Transverse colon (tissue), 3 donors: ENCODE measurements at regions not wholly inside any gene's neighbourhood (a gene's known extent, or its start where the extent isn't known, plus 50 kb on each side); places are given as distances from the start of the nearest gene placed in this dataset.
"Not testable (repeated sequence)": the region's sequence is repeated elsewhere in the genome, so short reads cannot be mapped to it uniquely, and the experiment has no call there.

Experiments
- POLR2A ChIP-seq: fragments of 450-650 bp; IDR thresholded peaks from one replicate; pipeline ENCODE4 v1.6.1; 2016; ENCODE audit warnings: antibody characterized with exemption, mild to moderate bottlenecking, moderate library complexity
- TF ChIP-seq, protein P1 (sequence below), 5 experiments: fragments of 200-600 bp in 3 of 5; fragments of 450-650 bp in 2 of 5; sonication (generic) in 3 of 5; IDR thresholded peaks; 1 replicate in 2 of 5; 2 replicates in 3 of 5; pipeline ENCODE4 v1.5.1; 2016 to 2017; ENCODE audit warnings: antibody characterized with exemption in 5 of 5, inconsistent platforms in 3 of 5, mild to moderate bottlenecking in 2 of 5, moderate library complexity in 1 of 5

DNA sequence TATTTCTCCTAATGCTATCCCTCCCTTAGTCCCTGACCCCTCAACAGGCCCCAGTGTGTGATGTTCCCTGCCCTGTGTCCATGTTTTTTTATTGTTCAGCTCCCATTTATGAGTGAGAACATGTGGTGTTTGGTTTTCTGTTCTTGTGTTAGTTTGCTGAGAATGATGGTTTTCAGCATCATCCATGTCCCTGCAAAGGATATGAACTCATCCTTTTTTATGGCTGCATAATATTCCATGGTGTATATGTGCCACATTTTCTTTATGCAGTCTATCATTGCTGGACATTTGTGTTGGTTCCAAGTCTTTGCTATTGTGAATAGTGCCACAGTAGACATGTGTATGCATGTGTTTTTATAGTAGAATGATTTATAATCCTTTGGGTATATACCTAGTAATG lies 79.5 kb upstream of the PRL start:
- TF ChIP-seq, protein P1, sequence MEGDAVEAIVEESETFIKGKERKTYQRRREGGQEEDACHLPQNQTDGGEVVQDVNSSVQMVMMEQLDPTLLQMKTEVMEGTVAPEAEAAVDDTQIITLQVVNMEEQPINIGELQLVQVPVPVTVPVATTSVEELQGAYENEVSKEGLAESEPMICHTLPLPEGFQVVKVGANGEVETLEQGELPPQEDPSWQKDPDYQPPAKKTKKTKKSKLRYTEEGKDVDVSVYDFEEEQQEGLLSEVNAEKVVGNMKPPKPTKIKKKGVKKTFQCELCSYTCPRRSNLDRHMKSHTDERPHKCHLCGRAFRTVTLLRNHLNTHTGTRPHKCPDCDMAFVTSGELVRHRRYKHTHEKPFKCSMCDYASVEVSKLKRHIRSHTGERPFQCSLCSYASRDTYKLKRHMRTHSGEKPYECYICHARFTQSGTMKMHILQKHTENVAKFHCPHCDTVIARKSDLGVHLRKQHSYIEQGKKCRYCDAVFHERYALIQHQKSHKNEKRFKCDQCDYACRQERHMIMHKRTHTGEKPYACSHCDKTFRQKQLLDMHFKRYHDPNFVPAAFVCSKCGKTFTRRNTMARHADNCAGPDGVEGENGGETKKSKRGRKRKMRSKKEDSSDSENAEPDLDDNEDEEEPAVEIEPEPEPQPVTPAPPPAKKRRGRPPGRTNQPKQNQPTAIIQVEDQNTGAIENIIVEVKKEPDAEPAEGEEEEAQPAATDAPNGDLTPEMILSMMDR (IDR thresholded peaks at IDR 0.05), result not testable (repeated sequence)
- TF ChIP-seq POLR2A, result not testable (repeated sequence)
